GM19467 (cell line): ENCODE measurements at regions not wholly inside any gene's neighbourhood (a gene's known extent, or its start where the extent isn't known, plus 50 kb on each side); places are given as distances from the start of the nearest gene placed in this dataset.

Experiments used
- ATAC-seq: cut with Tn5 transposase; IDR thresholded peaks from one replicate; pipeline ENCODE4 v1.9.1; 2021; ENCODE audit warnings: mild to moderate bottlenecking, moderate library complexity; ENCODE audit not compliant: unreplicated experiment

- ATAC-seq = no peak
Observed at GRCh38 chr7:46168671-46169383, 247.8 kb upstream of the IGFBP3 start.

- no peak for ATAC-seq
Observed at GRCh38 chr7:46168231-46168630, 247.2 kb upstream of the IGFBP3 start.

GRCh38 chr7:46165276-46165675 lies 244.2 kb upstream of the IGFBP3 start:
- ATAC-seq = no peak

GRCh38 chr7:46164629-46165028 lies 243.6 kb upstream of the IGFBP3 start:
- no peak for ATAC-seq

- ATAC-seq = no peak
Observed at GRCh38 chr7:46163246-46163645, 242.2 kb upstream of the IGFBP3 start.

- no peak for ATAC-seq
Observed at GRCh38 chr7:46162609-46163008, 241.5 kb upstream of the IGFBP3 start.

- ATAC-seq = no peak
Observed at GRCh38 chr7:46160861-46161260, 239.8 kb upstream of the IGFBP3 start.

GRCh38 chr7:46157931-46158330 lies 236.9 kb upstream of the IGFBP3 start:
- ATAC-seq = no peak

GRCh38 chr7:46157404-46157803 lies 236.3 kb upstream of the IGFBP3 start:
- ATAC-seq = no peak

- ATAC-seq = no peak
Observed at GRCh38 chr7:46156853-46157252, 235.8 kb upstream of the IGFBP3 start.

GRCh38 chr7:46156086-46156485 lies 235.0 kb upstream of the IGFBP3 start:
- no peak for ATAC-seq

- ATAC-seq = no peak
Observed at GRCh38 chr7:46155367-46155766, 234.3 kb upstream of the IGFBP3 start.

GRCh38 chr7:46153951-46154787 lies 233.1 kb upstream of the IGFBP3 start:
- ATAC-seq = peak; percentile 49

- peak; percentile 24 for ATAC-seq
Observed at GRCh38 chr7:46153583-46153950, 232.5 kb upstream of the IGFBP3 start.

GRCh38 chr7:46152696-46153095 lies 231.6 kb upstream of the IGFBP3 start:
- ATAC-seq = no peak

GRCh38 chr7:46150721-46151120 lies 229.6 kb upstream of the IGFBP3 start:
- no peak for ATAC-seq

- ATAC-seq = no peak
Observed at GRCh38 chr7:46150202-46150601, 229.1 kb upstream of the IGFBP3 start.

GRCh38 chr7:46147871-46148270 lies 226.8 kb upstream of the IGFBP3 start:
- no peak for ATAC-seq

GRCh38 chr7:46146454-46147255 lies 225.6 kb upstream of the IGFBP3 start:
- ATAC-seq = no peak

- ATAC-seq = no peak
Observed at GRCh38 chr7:46145412-46145811, 224.3 kb upstream of the IGFBP3 start.
